ENCODE measurements at regions not wholly inside any gene's neighbourhood (a gene's known extent, or its start where the extent isn't known, plus 50 kb on each side); places are given as distances from the start of the nearest gene placed in this dataset.

- Histone ChIP-seq H3K27me3 (ENCODE audit: low read length) (no peaks in the 10 kb centered on the region), H3K4me3 (ENCODE audit: insufficient read depth, low read length, poor library complexity, severe bottlenecking) (no peak overlapping the region), H3K4me2 (ENCODE audit: low read depth, low read length, poor library complexity, severe bottlenecking) (no peak overlapping the region), H4K20me1 (ENCODE audit: low read depth, low read length) (no peaks in the 10 kb centered on the region), H3K36me3 (ENCODE audit: low read length) (no peaks in the 10 kb centered on the region), H3K9ac (ENCODE audit: low read length) (no peak overlapping the region), H3K9me2 (replicated peaks; ENCODE audit: insufficient read depth, low read length) (no peaks in the 10 kb centered on the region), H3F3A (ENCODE audit: insufficient read depth) (no peaks in the 10 kb centered on the region), H3K9me3 (ENCODE audit: insufficient read depth, low read length) (no peaks in the 10 kb centered on the region), H3K79me2 (ENCODE audit: insufficient read depth, low read length) (no peaks in the 10 kb centered on the region), H2AFZ (ENCODE audit: low read depth, low read length, severe bottlenecking) (no peak overlapping the region), H3K27ac (ENCODE audit: low read depth, low read length) (no peak overlapping the region)
- TF ChIP-seq CTCF (IDR thresholded peaks at IDR 0.05; ENCODE audit: insufficient read depth, low read length, poor library complexity, severe bottlenecking): peak; percentile 7
- no peak for TF ChIP-seq EZH2phosphoT487 (conservative IDR thresholded peaks at IDR 0.05; ENCODE audit: low read length)
Observed at GRCh38 chr12:107405436-107405835, 280.2 kb upstream of the PWP1 start.

DNA sequence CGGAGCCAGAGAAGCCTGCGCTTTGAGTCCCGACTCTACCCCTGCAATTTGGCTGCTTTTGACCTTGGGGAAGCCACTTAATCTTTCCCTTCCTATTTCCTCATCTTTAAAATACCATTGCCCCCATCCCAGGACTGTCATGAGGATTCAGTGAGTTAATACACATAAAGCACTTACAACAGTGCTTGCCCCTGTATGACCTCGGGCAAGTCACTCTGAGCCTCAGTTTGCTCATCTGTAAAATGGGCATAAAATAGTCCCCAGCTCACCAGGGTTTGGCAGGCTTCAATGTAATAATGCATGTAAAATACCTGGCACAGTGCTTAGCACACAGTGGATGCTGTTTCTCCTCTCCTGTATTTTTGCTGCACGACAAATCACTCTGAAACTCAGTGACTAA lies 278.7 kb upstream of the PWP1 start:
- no peaks in the 10 kb centered on the region for H3F3A ChIP-seq (ENCODE audit: insufficient read depth)
- no peaks in the 10 kb centered on the region for H3K9me3 ChIP-seq (ENCODE audit: insufficient read depth, low read length)
- H3K27me3 ChIP-seq (ENCODE audit: low read length): no peaks in the 10 kb centered on the region
- TF ChIP-seq CTCF (IDR thresholded peaks at IDR 0.05; ENCODE audit: insufficient read depth, low read length, poor library complexity, severe bottlenecking) (no peak), EZH2phosphoT487 (conservative IDR thresholded peaks at IDR 0.05; ENCODE audit: low read length) (no peak)
- H2AFZ ChIP-seq (ENCODE audit: low read depth, low read length, severe bottlenecking): no peak overlapping the region
- no peaks in the 10 kb centered on the region for H3K36me3 ChIP-seq (ENCODE audit: low read length)
- H3K79me2 ChIP-seq (ENCODE audit: insufficient read depth, low read length): no peaks in the 10 kb centered on the region
- no peaks in the 10 kb centered on the region for H4K20me1 ChIP-seq (ENCODE audit: low read depth, low read length)
- no peak overlapping the region for H3K4me2 ChIP-seq (ENCODE audit: low read depth, low read length, poor library complexity, severe bottlenecking)
- H3K27ac ChIP-seq (ENCODE audit: low read depth, low read length): no peak overlapping the region
- no peaks in the 10 kb centered on the region for H3K9me2 ChIP-seq (replicated peaks; ENCODE audit: insufficient read depth, low read length)
- H3K4me3 ChIP-seq (ENCODE audit: insufficient read depth, low read length, poor library complexity, severe bottlenecking): no peak overlapping the region
- H3K9ac ChIP-seq (ENCODE audit: low read length): no peak overlapping the region

GRCh38 chr12:107411792-107412535 lies 273.6 kb upstream of the PWP1 start:
- TF ChIP-seq EZH2phosphoT487 (conservative IDR thresholded peaks at IDR 0.05; ENCODE audit: low read length) (no peak), CTCF (IDR thresholded peaks at IDR 0.05; ENCODE audit: insufficient read depth, low read length, poor library complexity, severe bottlenecking) (no peak)
- no peaks in the 10 kb centered on the region for H4K20me1 ChIP-seq (ENCODE audit: low read depth, low read length)
- no peak overlapping the region for H2AFZ ChIP-seq (ENCODE audit: low read depth, low read length, severe bottlenecking)
- H3K9me3 ChIP-seq (ENCODE audit: insufficient read depth, low read length): no peaks in the 10 kb centered on the region
- H3K27me3 ChIP-seq (ENCODE audit: low read length): no peaks in the 10 kb centered on the region
- H3K9me2 ChIP-seq (replicated peaks; ENCODE audit: insufficient read depth, low read length): no peaks in the 10 kb centered on the region
- no peak overlapping the region for H3K9ac ChIP-seq (ENCODE audit: low read length)
- H3K79me2 ChIP-seq (ENCODE audit: insufficient read depth, low read length): no peaks in the 10 kb centered on the region
- no peaks in the 10 kb centered on the region for H3F3A ChIP-seq (ENCODE audit: insufficient read depth)
- no peaks in the 10 kb centered on the region for H3K36me3 ChIP-seq (ENCODE audit: low read length)
- no peak overlapping the region for H3K27ac ChIP-seq (ENCODE audit: low read depth, low read length)
- no peak overlapping the region for H3K4me3 ChIP-seq (ENCODE audit: insufficient read depth, low read length, poor library complexity, severe bottlenecking)
- no peak overlapping the region for H3K4me2 ChIP-seq (ENCODE audit: low read depth, low read length, poor library complexity, severe bottlenecking)

Data from SU-DHL-6 (cell line).